Kidney epithelial cell (primary cell): ENCODE measurements at regions not wholly inside any gene's neighbourhood (a gene's known extent, or its start where the extent isn't known, plus 50 kb on each side); places are given as distances from the start of the nearest gene placed in this dataset.
A peak's percentile ranks its signal among the peaks of the same experiment; 100 is the strongest.

Experiments used
- DNase-seq: peaks from one replicate; pipeline ENCODE4 v3.0.0-alpha.2; 2010; ENCODE audit warnings: low read depth
- H3K27me3 ChIP-seq: 2 replicates; pipeline ENCODE4 v1.6.0; 2011; ENCODE audit warnings: low read length; ENCODE audit not compliant: control insufficient read depth, insufficient read depth
- H3K36me3 ChIP-seq: 2 replicates; pipeline ENCODE4 v1.5.1; 2011; ENCODE audit warnings: low read length; ENCODE audit not compliant: control insufficient read depth, insufficient read depth
- H3K4me3 ChIP-seq: 2 replicates; pipeline ENCODE4 v1.5.1; 2011; ENCODE audit warnings: low read depth, mild to moderate bottlenecking, control low read depth, low read length
- CTCF ChIP-seq: IDR thresholded peaks from 2 replicates; pipeline ENCODE4 v1.5.1; 2011; ENCODE audit warnings: mild to moderate bottlenecking, moderate library complexity, low read length, control low read depth, inconsistent platforms; ENCODE audit not compliant: insufficient read depth, poor library complexity, severe bottlenecking

- no peak for DNase-seq
- Histone ChIP-seq H3K36me3 (no peaks in the 10 kb centered on the region), H3K4me3 (no peak overlapping the region), H3K27me3 (no peaks in the 10 kb centered on the region)
- TF ChIP-seq CTCF: no peak
Measured at GRCh38 chr7:15018981-15019380, 116.4 kb upstream of the DGKB start.

GRCh38 chr7:15016766-15017165 lies 114.2 kb upstream of the DGKB start:
- H3K4me3 ChIP-seq: no peak overlapping the region
- TF ChIP-seq CTCF: no peak

GRCh38 chr7:15016315-15016667 lies 113.7 kb upstream of the DGKB start:
- no peak for DNase-seq
- no peak overlapping the region for H3K4me3 ChIP-seq
- no peaks in the 10 kb centered on the region for H3K36me3 ChIP-seq
- TF ChIP-seq CTCF: no peak
- H3K27me3 ChIP-seq: no peaks in the 10 kb centered on the region

More at GRCh38 chr7:15016766-15017165, 114.2 kb upstream of the DGKB start:
- peak; percentile 70 for DNase-seq
- no peaks in the 10 kb centered on the region for H3K36me3 ChIP-seq
- H3K27me3 ChIP-seq: no peaks in the 10 kb centered on the region

- TF ChIP-seq CTCF: peak; percentile 60
- H3K27me3 ChIP-seq: no peaks in the 10 kb centered on the region
- H3K4me3 ChIP-seq: peak overlapping the region; percentile 6
- peak; percentile 65 for DNase-seq
- no peaks in the 10 kb centered on the region for H3K36me3 ChIP-seq
Measured at GRCh38 chr7:15015545-15016314, 113.2 kb upstream of the DGKB start.

GRCh38 chr7:15012135-15012534 lies 109.6 kb upstream of the DGKB start:
- H3K4me3 ChIP-seq: no peak overlapping the region
- H3K27me3 ChIP-seq: no peaks in the 10 kb centered on the region
- DNase-seq: no peak
- no peak for TF ChIP-seq CTCF
- no peaks in the 10 kb centered on the region for H3K36me3 ChIP-seq

- no peak for TF ChIP-seq CTCF
- Histone ChIP-seq H3K4me3 (no peak overlapping the region), H3K36me3 (no peaks in the 10 kb centered on the region), H3K27me3 (no peaks in the 10 kb centered on the region)
- DNase-seq: no peak
Measured at GRCh38 chr7:15011289-15011688, 108.7 kb upstream of the DGKB start.
